OCI-LY7 (cell line): ENCODE measurements at regions not wholly inside any gene's neighbourhood (a gene's known extent, or its start where the extent isn't known, plus 50 kb on each side); places are given as distances from the start of the nearest gene placed in this dataset.

Source experiments
- CTCF ChIP-seq: fragments of 200-600 bp; sonication (generic); conservative IDR thresholded peaks from 2 replicates; pipeline ENCODE4 v1.5.1; 2014; ENCODE audit warnings: mild to moderate bottlenecking, antibody characterized with exemption, low read length, moderate library complexity, mixed read lengths
- EZH2phosphoT487 ChIP-seq: fragments of 200-600 bp; sonication (generic); IDR thresholded peaks from 2 replicates; pipeline ENCODE4 v1.6.1; 2018; ENCODE audit warnings: low read depth, borderline replicate concordance, mild to moderate bottlenecking, mixed run types, antibody characterized with exemption, low read length, moderate library complexity, mixed read lengths

DNA sequence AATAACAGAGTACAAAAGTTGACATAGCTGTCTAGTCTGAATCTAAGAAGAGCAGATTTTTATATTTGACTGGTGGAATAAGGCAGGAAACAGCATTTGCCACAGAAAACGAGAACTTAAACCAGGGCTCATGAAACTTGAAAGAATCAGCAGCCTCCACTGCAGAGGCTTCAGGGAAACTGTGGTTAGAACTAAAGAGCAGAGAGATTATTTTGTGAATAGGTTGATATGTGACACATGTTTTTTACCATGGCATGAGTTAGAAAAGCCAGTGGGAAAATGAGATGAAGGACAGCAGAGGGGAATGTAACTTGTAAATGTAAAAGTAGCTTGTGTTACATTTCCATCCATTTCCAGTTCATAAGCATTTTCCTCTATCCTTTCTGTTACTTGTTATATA, 63.7 kb upstream of the CAMK2D start:
- TF ChIP-seq CTCF (no peak), EZH2phosphoT487 (no peak)
